ENCODE measurements at regions not wholly inside any gene's neighbourhood (a gene's known extent, or its start where the extent isn't known, plus 50 kb on each side); places are given as distances from the start of the nearest gene placed in this dataset.

DNA sequence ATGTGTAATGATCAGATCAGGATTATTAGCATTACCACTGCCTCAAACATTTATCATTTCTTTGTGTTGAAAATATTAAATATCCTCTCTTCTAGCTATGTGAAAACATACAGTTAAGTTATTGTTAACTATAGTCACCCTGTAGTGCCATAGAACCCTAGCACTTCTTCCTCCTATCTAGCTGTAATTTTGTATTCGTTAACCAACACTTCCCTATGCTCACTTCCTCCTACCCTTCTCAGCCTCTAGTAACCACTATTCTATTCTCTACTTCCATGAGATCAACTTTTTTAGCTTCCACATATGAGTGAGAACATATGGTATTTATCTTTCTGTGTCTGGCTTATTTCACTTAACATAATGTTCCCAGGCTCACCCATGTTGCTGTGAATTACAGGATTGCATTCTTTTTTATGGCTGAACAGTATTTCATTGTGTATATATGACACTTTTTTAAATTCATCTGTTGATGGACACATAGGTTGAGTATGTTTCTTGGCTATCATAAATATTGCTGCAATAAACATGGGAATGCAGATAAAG, 132.7 kb upstream of the RHOBTB1 start:
- TF ChIP-seq POLR2A (IDR thresholded peaks at IDR 0.05; ENCODE audit: low read length): no peak
- TF ChIP-seq, protein P1, sequence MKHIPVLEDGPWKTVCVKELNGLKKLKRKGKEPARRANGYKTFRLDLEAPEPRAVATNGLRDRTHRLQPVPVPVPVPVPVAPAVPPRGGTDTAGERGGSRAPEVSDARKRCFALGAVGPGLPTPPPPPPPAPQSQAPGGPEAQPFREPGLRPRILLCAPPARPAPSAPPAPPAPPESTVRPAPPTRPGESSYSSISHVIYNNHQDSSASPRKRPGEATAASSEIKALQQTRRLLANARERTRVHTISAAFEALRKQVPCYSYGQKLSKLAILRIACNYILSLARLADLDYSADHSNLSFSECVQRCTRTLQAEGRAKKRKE (CRISPR knock-in tag; IDR thresholded peaks at IDR 0.05; ENCODE audit: low read depth): no peak
- TF ChIP-seq, protein P2, sequence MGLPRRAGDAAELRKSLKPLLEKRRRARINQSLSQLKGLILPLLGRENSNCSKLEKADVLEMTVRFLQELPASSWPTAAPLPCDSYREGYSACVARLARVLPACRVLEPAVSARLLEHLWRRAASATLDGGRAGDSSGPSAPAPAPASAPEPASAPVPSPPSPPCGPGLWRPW (IDR thresholded peaks at IDR 0.05): no peak

All from A549 (cell line).